ENCODE measurements at regions not wholly inside any gene's neighbourhood (a gene's known extent, or its start where the extent isn't known, plus 50 kb on each side); places are given as distances from the start of the nearest gene placed in this dataset.

DNA sequence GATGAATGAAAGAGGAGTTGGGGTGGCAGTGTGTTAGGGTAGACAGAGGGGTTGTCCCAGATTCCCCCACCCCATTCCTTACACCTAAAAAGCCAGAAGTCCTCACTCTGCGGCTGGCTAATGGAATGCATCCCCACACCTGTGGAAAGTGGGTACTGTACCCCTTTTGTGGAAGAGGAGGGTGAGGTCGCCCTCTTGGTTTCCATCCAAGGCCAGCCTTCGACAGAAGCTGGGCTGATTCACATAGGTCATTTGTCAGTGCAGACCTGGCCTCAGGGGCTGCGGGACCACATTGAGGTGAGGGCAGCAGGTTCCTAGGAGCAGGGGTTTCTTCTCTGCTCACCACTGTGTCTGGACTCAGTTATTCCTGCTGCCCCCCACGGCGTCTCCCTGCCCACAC, 671.6 kb downstream of the MATN1 start:
- TF ChIP-seq, protein P1, sequence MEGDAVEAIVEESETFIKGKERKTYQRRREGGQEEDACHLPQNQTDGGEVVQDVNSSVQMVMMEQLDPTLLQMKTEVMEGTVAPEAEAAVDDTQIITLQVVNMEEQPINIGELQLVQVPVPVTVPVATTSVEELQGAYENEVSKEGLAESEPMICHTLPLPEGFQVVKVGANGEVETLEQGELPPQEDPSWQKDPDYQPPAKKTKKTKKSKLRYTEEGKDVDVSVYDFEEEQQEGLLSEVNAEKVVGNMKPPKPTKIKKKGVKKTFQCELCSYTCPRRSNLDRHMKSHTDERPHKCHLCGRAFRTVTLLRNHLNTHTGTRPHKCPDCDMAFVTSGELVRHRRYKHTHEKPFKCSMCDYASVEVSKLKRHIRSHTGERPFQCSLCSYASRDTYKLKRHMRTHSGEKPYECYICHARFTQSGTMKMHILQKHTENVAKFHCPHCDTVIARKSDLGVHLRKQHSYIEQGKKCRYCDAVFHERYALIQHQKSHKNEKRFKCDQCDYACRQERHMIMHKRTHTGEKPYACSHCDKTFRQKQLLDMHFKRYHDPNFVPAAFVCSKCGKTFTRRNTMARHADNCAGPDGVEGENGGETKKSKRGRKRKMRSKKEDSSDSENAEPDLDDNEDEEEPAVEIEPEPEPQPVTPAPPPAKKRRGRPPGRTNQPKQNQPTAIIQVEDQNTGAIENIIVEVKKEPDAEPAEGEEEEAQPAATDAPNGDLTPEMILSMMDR (IDR thresholded peaks at IDR 0.05; ENCODE audit: insufficient read depth, low read depth, low read length) = no peak
- DNase-seq (ENCODE audit: low read depth) = no peak
- Histone ChIP-seq H3K4me3 (ENCODE audit: low read depth, low read length) (no peak overlapping the region), H3K36me3 (ENCODE audit: control insufficient read depth, insufficient read depth, low read length) (no peaks in the 10 kb centered on the region), H3K27me3 (ENCODE audit: control insufficient read depth, insufficient read depth, low read length) (no peaks in the 10 kb centered on the region; the same call in 1 of the 2 replicates)
- ChIA-PET CTCF (interaction anchor here (0.6 kb wide), 1 partner anchor 206 kb away, joined by 3 read pairs; no protein-coding TSS in a partner anchor), POLR2A (no interaction called here)

DNA sequence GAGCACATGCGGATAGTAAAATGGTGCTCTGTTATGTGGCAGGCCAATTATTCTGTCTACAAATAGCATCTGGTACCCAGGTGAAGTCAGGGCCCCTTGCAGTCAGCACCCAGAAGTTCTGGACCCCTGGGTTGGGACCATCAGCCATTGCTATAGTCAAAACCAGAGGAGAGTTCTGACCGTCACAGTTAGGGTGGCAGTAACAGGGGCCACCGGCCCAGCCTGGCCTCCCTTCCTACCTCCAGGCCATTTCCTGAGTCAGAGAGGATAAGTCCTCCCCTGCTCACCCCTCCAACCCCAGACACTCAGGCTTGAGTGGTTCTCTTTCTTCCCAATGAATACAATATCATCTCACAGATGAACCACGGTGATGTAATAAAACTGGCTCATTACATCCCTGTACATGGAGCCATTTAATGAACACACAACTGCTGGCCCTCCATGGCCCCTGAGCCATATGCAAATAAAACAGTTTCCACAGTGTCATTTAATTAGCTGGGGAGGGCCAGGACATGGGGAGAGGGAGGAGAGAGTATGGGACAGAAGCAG, 673.6 kb downstream of the MATN1 start:
- no peak for DNase-seq (ENCODE audit: low read depth)
- POLR2A ChIA-PET = no interaction called here
- Histone ChIP-seq H3K27me3 (ENCODE audit: control insufficient read depth, insufficient read depth, low read length) (no peaks in the 10 kb centered on the region; the same call in 1 of the 2 replicates), H3K4me3 (ENCODE audit: low read depth, low read length) (no peak overlapping the region), H3K36me3 (ENCODE audit: control insufficient read depth, insufficient read depth, low read length) (no peaks in the 10 kb centered on the region)
- TF ChIP-seq, protein P1 (IDR thresholded peaks at IDR 0.05; ENCODE audit: insufficient read depth, low read depth, low read length) = no peak
- CTCF ChIA-PET = no interaction called here

DNA sequence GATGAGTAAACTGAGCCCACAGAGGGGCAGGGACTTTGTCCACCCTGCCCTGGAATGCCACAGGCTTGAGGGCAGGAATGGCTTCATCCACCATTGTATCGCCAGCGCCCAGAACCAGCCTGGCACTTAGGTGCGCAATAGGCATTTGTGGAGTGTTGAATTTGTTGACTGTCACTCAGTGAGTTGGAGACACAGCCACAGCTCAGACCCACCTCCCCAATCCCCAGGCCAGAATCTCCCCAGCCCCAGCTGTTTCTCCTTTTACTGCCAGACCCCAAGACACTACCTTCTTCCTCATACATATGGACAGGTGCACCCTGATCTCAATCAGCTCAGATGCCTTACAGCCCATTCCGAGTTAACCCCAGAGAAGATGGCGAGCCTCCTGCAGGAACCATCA, 674.5 kb downstream of the MATN1 start:
- POLR2A ChIA-PET = no interaction called here

DNA sequence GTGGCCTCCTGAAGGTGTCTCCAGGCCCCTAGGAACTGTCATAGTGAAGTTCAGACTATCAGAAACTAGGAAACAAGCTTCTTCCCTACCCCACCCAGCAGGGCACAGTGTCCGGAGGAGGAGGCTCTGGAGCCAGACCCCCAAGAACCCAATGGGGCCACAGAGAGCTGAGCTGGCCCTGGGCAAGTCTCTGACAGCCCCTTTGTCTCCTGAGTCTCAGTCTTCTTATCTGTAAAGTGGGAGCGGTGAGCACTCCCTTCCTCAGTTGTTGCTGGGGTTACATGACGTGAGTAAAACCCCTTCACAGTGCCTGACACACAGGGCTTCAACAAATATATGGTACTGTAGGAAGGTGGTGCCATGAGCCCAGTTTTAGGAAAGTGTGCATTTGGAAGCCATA, 675.8 kb downstream of the MATN1 start:
- ChIA-PET POLR2A (no interaction called here), CTCF (interaction anchor here (0.8 kb wide), 1 partner anchor 333 kb away, joined by 3 read pairs; no protein-coding TSS in a partner anchor)
- Histone ChIP-seq H3K27me3 (ENCODE audit: control insufficient read depth, insufficient read depth, low read length) (no peaks in the 10 kb centered on the region), H3K4me3 (ENCODE audit: low read depth, low read length) (no peak overlapping the region), H3K36me3 (ENCODE audit: control insufficient read depth, insufficient read depth, low read length) (no peaks in the 10 kb centered on the region)
- DNase-seq (ENCODE audit: low read depth) = no peak
- TF ChIP-seq, protein P1 (IDR thresholded peaks at IDR 0.05; ENCODE audit: insufficient read depth, low read depth, low read length) = no peak

More for the DNA sequence above, 674.5 kb downstream of the MATN1 start:
- CTCF ChIA-PET = no interaction called here
- TF ChIP-seq, protein P1 (IDR thresholded peaks at IDR 0.05; ENCODE audit: insufficient read depth, low read depth, low read length) = no peak
- Histone ChIP-seq H3K27me3 (ENCODE audit: control insufficient read depth, insufficient read depth, low read length) (no peaks in the 10 kb centered on the region), H3K4me3 (ENCODE audit: low read depth, low read length) (no peak overlapping the region), H3K36me3 (ENCODE audit: control insufficient read depth, insufficient read depth, low read length) (no peaks in the 10 kb centered on the region)
- no peak for DNase-seq (ENCODE audit: low read depth)

DNA sequence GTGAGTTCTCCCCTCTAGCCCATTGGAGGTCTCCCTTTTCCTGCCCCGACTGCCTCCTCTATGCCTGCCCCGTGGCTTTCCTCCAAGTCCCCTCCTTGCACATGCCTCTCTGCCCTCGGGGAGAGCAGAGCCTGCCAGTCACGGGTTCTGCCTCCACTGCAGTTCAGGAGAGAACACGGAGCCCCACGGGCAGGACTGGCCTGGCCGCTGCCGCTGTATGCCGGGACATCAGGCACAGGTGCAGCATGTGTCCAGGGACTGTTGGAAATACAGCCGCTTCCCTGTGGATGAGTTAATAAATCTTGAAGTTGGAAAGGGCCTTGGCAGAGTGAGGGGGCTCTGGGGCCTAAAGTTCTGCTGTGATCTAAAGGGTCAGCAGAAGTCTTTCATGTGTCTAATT, 676.6 kb downstream of the MATN1 start:
- ChIA-PET POLR2A (no interaction called here), CTCF (interaction anchor here (0.5 to 0.8 kb wide), 2 partner anchors 334 to 456 kb away, joined by 3 read pairs; no protein-coding TSS in a partner anchor)
- no peak overlapping the region for H3K4me3 ChIP-seq (ENCODE audit: low read depth, low read length)
- TF ChIP-seq, protein P1 (IDR thresholded peaks at IDR 0.05; ENCODE audit: insufficient read depth, low read depth, low read length) = no peak
- H3K27me3 ChIP-seq (ENCODE audit: control insufficient read depth, insufficient read depth, low read length) = no peaks in the 10 kb centered on the region
- no peak for DNase-seq (ENCODE audit: low read depth)
- no peaks in the 10 kb centered on the region for H3K36me3 ChIP-seq (ENCODE audit: control insufficient read depth, insufficient read depth, low read length)

Measured in BJ (cell line).